Natural killer cell (primary cell): ENCODE measurements at regions not wholly inside any gene's neighbourhood (a gene's known extent, or its start where the extent isn't known, plus 50 kb on each side); places are given as distances from the start of the nearest gene placed in this dataset.

Experiments
- ATAC-seq, 3 donors: fragments of 150-1000 bp in 2 of 3; fragments of 200-7000 bp in 1 of 3; cut with Tn5 transposase; 1 replicate in 1 of 3; 2 replicates in 2 of 3; pipeline ENCODE4 v1.10.0; 2021; ENCODE audit warnings: mild to moderate bottlenecking in 2 of 3, moderate library complexity in 2 of 3
- DNase-seq, 2 donors: peaks; one replicate each; pipeline versions ENCODE4 v3.0.0 to v3.0.0-alpha.2; 2013 to 2021; ENCODE audit warnings: mixed read lengths in 1 of 2
- H3K27ac ChIP-seq: one replicate; pipeline ENCODE4 v1.5.1; 2013; ENCODE audit warnings: mild to moderate bottlenecking, low read length
- H3K27me3 ChIP-seq: one replicate; pipeline ENCODE4 v1.6.1; 2013; ENCODE audit warnings: low read length; ENCODE audit not compliant: control insufficient read depth, insufficient read depth
- H3K36me3 ChIP-seq: one replicate; pipeline ENCODE4 v1.6.1; 2013; ENCODE audit warnings: low read length; ENCODE audit not compliant: control insufficient read depth, insufficient read depth
- H3K4me1 ChIP-seq: one replicate; pipeline ENCODE4 v1.6.1; 2013; ENCODE audit warnings: low read length; ENCODE audit not compliant: control insufficient read depth, insufficient read depth
- H3K4me3 ChIP-seq: one replicate; pipeline ENCODE4 v1.5.1; 2013; ENCODE audit warnings: low read length
- H3K9me3 ChIP-seq: one replicate; pipeline ENCODE4 v1.6.1; 2013; ENCODE audit warnings: low read length; ENCODE audit not compliant: control insufficient read depth, insufficient read depth
- H3K27ac Mint-ChIP-seq, 2 donors: one replicate each; pipeline ENCODE4 v1.8.0; 2022; ENCODE audit warnings: mild to moderate bottlenecking in 2 of 2, mixed read lengths in 2 of 2, moderate library complexity in 1 of 2
- H3K27me3 Mint-ChIP-seq, 2 donors: one replicate each; pipeline ENCODE4 v1.8.0; 2022; ENCODE audit warnings: low read depth in 2 of 2, mixed read lengths in 2 of 2
- H3K36me3 Mint-ChIP-seq: one replicate; pipeline ENCODE4 v1.8.0; 2022; ENCODE audit warnings: mixed read lengths
- H3K4me1 Mint-ChIP-seq, 2 donors: one replicate each; pipeline ENCODE4 v1.8.0; 2022; ENCODE audit warnings: mixed read lengths in 2 of 2
- H3K4me3 Mint-ChIP-seq: one replicate; pipeline ENCODE4 v1.8.0; 2022; ENCODE audit warnings: mild to moderate bottlenecking, moderate library complexity, mixed read lengths
- H3K9me3 Mint-ChIP-seq, 2 donors: one replicate each; pipeline ENCODE4 v1.8.0; 2022; ENCODE audit warnings: mixed read lengths in 2 of 2
- CTCF ChIP-seq: fragments of 200-600 bp; IDR thresholded peaks from one replicate; pipeline ENCODE4 v1.8.0; 2022; ENCODE audit warnings: antibody characterized with exemption
- WGBS: methylation state at CpG from one replicate; pipeline ENCODE4 v1.1.7; 2013; ENCODE audit warnings: missing lambda C conversion rate; ENCODE audit not compliant: insufficient coverage; 5-methylcytosine and 5-hydroxymethylcytosine counted together
- intact Hi-C: fragments of 100-400 bp; cut with micrococcal nuclease; formaldehyde crosslinking; loops from one replicate; pipeline ENCODE4 v1.14.2; 2022

GRCh38 chr21:18722193-18722592, 318.6 kb upstream of the TMPRSS15 start:
- H3K36me3 Mint-ChIP-seq: peaks cover 7% of the 10 kb centered on the region
- H3K27ac Mint-ChIP-seq: no peak overlapping the region
- peaks cover 10 to 22% of the 10 kb centered on the region in 2 donors for H3K9me3 Mint-ChIP-seq
- no peak for TF ChIP-seq CTCF
- DNase-seq (no peak), ATAC-seq (no peak)
- no peak overlapping the region for H3K4me3 ChIP-seq
- no peaks in the 10 kb centered on the region for H3K36me3 ChIP-seq
- H3K27ac ChIP-seq: no peak overlapping the region
- no peak overlapping the region for H3K4me3 Mint-ChIP-seq
- WGBS: no CpG with 5 or more reads among the region's 1 CpG
- no peaks in the 10 kb centered on the region for H3K4me1 ChIP-seq
- H3K27me3 ChIP-seq: no peaks in the 10 kb centered on the region
- intact Hi-C loops: no loop called here
- H3K4me1 Mint-ChIP-seq: no peaks in the 10 kb centered on the region
- H3K9me3 ChIP-seq: peaks cover 9% of the 10 kb centered on the region
- H3K27me3 Mint-ChIP-seq: no peaks in the 10 kb centered on the region

- no peak overlapping the region for H3K27ac ChIP-seq
- 100% methylated on average over 1 of the region's 2 CpGs for WGBS
- no peak overlapping the region for H3K27ac Mint-ChIP-seq
- H3K4me1 ChIP-seq: no peaks in the 10 kb centered on the region
- ATAC-seq (no peak), DNase-seq (no peak)
- no peaks in the 10 kb centered on the region for H3K27me3 Mint-ChIP-seq
- H3K36me3 Mint-ChIP-seq: peaks cover 7% of the 10 kb centered on the region
- no peak for TF ChIP-seq CTCF
- H3K4me1 Mint-ChIP-seq: no peaks in the 10 kb centered on the region
- intact Hi-C loops: no loop called here
- H3K9me3 Mint-ChIP-seq: peaks cover 7 to 18% of the 10 kb centered on the region in 2 donors
- H3K27me3 ChIP-seq: no peaks in the 10 kb centered on the region
- peaks cover 9% of the 10 kb centered on the region for H3K9me3 ChIP-seq
- no peak overlapping the region for H3K4me3 ChIP-seq
- no peaks in the 10 kb centered on the region for H3K36me3 ChIP-seq
- no peak overlapping the region for H3K4me3 Mint-ChIP-seq
Observed at GRCh38 chr21:18723171-18723570, 319.6 kb upstream of the TMPRSS15 start.

GRCh38 chr21:18725653-18726052, 322.1 kb upstream of the TMPRSS15 start:
- H3K4me1 Mint-ChIP-seq: no peaks in the 10 kb centered on the region
- Histone ChIP-seq H3K27me3 (no peaks in the 10 kb centered on the region), H3K27ac (no peak overlapping the region), H3K36me3 (no peaks in the 10 kb centered on the region), H3K4me1 (no peaks in the 10 kb centered on the region), H3K4me3 (no peak overlapping the region), H3K9me3 (peaks cover 9% of the 10 kb centered on the region)
- intact Hi-C loops: no loop called here
- 86% methylated on average over 3 of the region's 3 CpGs for WGBS
- H3K9me3 Mint-ChIP-seq: peaks cover 9 to 20% of the 10 kb centered on the region in 2 donors
- no peak for TF ChIP-seq CTCF
- H3K36me3 Mint-ChIP-seq: peaks cover 7% of the 10 kb centered on the region
- no peak overlapping the region for H3K27ac Mint-ChIP-seq
- no peak overlapping the region for H3K4me3 Mint-ChIP-seq
- H3K27me3 Mint-ChIP-seq: no peaks in the 10 kb centered on the region
- ATAC-seq (no peak), DNase-seq (no peak)

GRCh38 chr21:18741954-18742353, 338.4 kb upstream of the TMPRSS15 start:
- TF ChIP-seq CTCF: no peak
- Histone ChIP-seq H3K9me3 (no peaks in the 10 kb centered on the region), H3K36me3 (no peaks in the 10 kb centered on the region), H3K4me1 (no peaks in the 10 kb centered on the region), H3K4me3 (no peak overlapping the region), H3K27ac (no peak overlapping the region), H3K27me3 (no peaks in the 10 kb centered on the region)
- intact Hi-C loops: no loop called here
- Mint-ChIP-seq H3K27me3 (no peaks in the 10 kb centered on the region), H3K27ac (no peak overlapping the region), H3K36me3 (no peaks in the 10 kb centered on the region), H3K9me3 (peaks cover 14 to 20% of the 10 kb centered on the region in 2 donors), H3K4me3 (no peak overlapping the region), H3K4me1 (no peaks in the 10 kb centered on the region)
- ATAC-seq: no peak
- DNase-seq: no peak
- 87% methylated on average over 3 of the region's 5 CpGs for WGBS
